ENCODE measurements at regions not wholly inside any gene's neighbourhood (a gene's known extent, or its start where the extent isn't known, plus 50 kb on each side); places are given as distances from the start of the nearest gene placed in this dataset.

DNA sequence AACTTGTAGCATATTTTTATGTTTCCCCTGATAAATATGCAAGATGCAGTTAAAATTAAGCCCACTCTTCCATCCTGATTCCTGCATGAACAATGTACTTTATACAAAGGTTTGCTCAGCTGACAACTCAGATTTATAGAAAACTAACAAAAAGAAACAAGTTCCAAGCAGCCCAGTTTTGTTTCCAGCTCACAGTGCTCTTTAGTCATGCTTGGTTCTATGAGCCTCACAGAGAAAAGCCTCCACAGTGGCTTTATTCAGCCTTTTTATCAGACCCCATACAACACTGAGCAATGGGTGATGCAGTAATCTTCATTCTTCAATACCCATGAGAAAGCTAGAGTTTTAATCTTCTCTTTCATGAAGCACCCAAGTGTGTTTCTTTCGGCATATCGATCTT is 329.6 kb downstream of the SLCO4C1 start:
- TF ChIP-seq EZH2phosphoT487 (IDR thresholded peaks at IDR 0.05; ENCODE audit: borderline replicate concordance): no peak
- TF ChIP-seq, protein P1, sequence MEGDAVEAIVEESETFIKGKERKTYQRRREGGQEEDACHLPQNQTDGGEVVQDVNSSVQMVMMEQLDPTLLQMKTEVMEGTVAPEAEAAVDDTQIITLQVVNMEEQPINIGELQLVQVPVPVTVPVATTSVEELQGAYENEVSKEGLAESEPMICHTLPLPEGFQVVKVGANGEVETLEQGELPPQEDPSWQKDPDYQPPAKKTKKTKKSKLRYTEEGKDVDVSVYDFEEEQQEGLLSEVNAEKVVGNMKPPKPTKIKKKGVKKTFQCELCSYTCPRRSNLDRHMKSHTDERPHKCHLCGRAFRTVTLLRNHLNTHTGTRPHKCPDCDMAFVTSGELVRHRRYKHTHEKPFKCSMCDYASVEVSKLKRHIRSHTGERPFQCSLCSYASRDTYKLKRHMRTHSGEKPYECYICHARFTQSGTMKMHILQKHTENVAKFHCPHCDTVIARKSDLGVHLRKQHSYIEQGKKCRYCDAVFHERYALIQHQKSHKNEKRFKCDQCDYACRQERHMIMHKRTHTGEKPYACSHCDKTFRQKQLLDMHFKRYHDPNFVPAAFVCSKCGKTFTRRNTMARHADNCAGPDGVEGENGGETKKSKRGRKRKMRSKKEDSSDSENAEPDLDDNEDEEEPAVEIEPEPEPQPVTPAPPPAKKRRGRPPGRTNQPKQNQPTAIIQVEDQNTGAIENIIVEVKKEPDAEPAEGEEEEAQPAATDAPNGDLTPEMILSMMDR (conservative IDR thresholded peaks at IDR 0.05; ENCODE audit: low read length): no peak
